ENCODE measurements at regions not wholly inside any gene's neighbourhood (a gene's known extent, or its start where the extent isn't known, plus 50 kb on each side); places are given as distances from the start of the nearest gene placed in this dataset.

GRCh38 chr6:111940801-111941200 is 67.5 kb upstream of the FYN start:
- TF ChIP-seq CTCF (IDR thresholded peaks at IDR 0.05) (no peak), POLR2A (IDR thresholded peaks at IDR 0.05) (no peak)
